ENCODE measurements at regions not wholly inside any gene's neighbourhood (a gene's known extent, or its start where the extent isn't known, plus 50 kb on each side); places are given as distances from the start of the nearest gene placed in this dataset.

DNA sequence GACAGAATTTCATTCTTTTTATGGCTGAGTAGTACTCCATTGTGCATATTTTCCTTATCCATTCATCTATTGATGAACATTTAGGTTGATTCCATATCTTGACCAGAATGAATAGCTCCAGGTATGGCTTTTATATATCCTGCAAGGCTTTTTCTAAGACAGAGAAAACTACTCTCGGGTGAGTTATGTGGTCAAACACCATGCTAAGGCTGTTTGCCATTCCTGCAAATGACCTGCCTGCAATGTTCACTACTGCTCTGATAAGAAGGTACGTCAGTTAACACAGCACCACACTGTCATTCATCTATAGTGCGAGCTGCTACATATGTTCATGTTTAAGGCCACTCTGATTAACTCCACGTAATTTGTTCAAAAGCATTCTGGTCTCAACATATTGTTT, 256.8 kb upstream of the RGMB start:
- no peak for DNase-seq (ENCODE audit: low read depth)
- TF ChIP-seq, protein P1, sequence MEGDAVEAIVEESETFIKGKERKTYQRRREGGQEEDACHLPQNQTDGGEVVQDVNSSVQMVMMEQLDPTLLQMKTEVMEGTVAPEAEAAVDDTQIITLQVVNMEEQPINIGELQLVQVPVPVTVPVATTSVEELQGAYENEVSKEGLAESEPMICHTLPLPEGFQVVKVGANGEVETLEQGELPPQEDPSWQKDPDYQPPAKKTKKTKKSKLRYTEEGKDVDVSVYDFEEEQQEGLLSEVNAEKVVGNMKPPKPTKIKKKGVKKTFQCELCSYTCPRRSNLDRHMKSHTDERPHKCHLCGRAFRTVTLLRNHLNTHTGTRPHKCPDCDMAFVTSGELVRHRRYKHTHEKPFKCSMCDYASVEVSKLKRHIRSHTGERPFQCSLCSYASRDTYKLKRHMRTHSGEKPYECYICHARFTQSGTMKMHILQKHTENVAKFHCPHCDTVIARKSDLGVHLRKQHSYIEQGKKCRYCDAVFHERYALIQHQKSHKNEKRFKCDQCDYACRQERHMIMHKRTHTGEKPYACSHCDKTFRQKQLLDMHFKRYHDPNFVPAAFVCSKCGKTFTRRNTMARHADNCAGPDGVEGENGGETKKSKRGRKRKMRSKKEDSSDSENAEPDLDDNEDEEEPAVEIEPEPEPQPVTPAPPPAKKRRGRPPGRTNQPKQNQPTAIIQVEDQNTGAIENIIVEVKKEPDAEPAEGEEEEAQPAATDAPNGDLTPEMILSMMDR (conservative IDR thresholded peaks at IDR 0.05; ENCODE audit: low read depth, low read length): no peak
- H3K4me3 ChIP-seq (ENCODE audit: low read length): no peak overlapping the region

DNA sequence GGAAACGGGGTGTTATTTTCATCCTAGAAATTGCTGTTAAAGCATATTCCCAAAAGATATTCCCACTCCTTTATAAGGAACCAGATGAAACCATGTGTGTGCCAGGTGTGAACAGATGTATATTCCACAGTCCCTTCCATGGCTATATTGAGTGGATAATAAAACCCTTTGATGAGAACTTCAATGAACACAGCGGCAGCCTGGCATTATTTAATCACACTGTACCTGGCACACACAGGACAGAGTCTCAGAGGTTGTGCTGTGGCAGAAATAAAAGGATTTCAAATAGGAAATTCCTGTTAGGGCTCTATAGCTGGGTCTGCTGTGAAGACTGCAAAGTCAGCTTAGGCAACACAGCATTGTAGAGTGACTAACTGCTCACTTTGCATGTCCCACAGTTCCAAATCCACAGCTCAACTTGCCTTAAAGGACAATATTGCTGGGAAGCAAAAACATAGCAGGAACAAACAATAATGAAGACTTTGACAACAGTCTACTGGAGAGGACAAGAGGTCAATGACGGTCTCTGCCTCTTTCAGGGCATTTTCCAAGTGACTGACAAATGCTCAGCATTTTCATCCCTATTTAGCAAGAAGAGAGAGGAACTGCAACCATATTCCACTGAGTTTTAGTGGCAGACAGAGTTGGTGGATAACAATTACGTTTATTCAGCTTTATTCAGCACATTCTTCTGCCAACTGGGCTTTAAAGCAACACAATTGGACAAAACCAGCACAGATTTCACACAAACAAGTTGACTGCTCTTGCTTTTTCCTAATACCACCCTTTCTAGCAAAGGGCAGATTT, 255.7 kb upstream of the RGMB start:
- TF ChIP-seq, protein P1 (conservative IDR thresholded peaks at IDR 0.05; ENCODE audit: low read depth, low read length): no peak
- no peak for DNase-seq (ENCODE audit: low read depth)
- no peak overlapping the region for H3K4me3 ChIP-seq (ENCODE audit: low read length)

DNA sequence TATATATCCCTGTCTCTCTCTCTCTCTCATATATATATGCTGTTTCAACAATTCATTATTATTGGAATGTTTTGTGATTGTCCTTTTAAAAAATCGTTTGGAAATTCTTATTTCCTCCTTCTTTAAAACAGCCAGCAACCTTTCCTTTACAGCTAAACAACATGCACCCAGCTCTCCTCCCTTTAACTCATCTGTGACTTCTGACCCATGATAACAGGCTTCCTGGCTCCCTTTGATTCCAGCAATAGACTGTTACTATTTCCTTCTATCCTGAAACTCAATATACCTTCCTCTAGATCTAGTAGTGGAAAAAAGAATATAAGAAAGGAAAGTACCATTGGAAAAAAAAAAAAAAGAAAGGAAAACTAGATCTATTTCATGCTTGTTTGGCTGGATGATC, 254.7 kb upstream of the RGMB start:
- H3K4me3 ChIP-seq (ENCODE audit: low read length): no peak overlapping the region
- TF ChIP-seq, protein P1 (conservative IDR thresholded peaks at IDR 0.05; ENCODE audit: low read depth, low read length): no peak
- DNase-seq (ENCODE audit: low read depth): no peak

DNA sequence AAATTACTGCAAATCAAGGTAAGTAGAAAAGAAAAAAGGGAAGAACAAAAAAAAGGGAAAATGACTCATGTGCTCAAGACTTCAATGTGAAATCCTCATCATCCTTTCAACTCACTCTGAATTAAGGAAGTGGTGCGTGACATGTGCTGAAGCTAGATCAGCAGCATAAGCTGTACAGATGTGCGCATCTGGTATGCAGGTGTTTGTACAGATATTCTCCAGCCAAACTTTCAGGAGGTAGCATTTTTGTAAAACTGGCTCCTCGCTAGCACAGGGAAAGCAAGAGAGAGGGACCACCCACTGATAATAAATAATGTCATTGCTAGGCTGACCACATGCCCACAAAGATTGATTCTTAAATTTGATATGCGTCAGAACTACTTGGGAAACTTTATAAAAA, 253.9 kb upstream of the RGMB start:
- DNase-seq (ENCODE audit: low read depth): no peak
- no peak overlapping the region for H3K4me3 ChIP-seq (ENCODE audit: low read length)
- TF ChIP-seq, protein P1 (conservative IDR thresholded peaks at IDR 0.05; ENCODE audit: low read depth, low read length): no peak

DNA sequence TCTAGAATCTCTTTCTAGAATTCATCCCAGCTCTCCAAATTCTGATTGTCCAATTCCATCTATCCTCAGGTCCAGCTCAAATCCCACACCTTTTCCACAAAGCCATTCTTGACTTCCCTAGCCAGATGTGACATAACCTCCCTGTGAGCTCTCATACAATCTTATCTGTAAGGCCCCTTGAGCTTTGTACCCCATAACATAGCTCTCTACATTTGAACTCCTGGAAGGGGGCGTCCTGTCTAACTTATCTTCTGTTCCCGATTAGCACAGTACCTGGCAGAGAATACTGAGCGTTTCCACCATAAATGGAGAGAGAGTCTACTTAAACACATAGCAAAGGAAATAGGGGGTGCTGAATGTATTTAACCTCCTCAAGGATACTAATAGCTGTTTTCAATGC, 251.6 kb upstream of the RGMB start:
- no peak overlapping the region for H3K4me3 ChIP-seq (ENCODE audit: low read length)
- TF ChIP-seq, protein P1 (conservative IDR thresholded peaks at IDR 0.05; ENCODE audit: low read depth, low read length): no peak
- DNase-seq (ENCODE audit: low read depth): no peak

DNA sequence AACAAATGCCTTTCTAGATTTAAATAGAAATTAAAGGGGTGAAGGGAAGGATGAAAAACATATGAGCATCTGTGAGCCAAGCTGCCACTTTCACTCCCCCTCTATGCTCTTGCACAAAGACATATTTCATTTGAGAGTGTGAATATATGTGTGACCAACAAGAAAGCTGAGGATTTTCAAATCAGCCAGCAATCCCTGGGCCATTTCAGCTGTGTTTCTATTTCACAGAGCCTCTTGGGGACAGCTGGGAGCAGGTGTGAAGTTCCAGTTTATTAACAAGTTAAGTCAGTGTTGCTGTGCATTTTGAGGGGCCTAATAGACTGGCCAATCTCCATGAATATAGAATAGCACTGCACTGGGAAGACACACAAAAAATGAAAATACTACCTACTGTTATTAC, 248.7 kb upstream of the RGMB start:
- TF ChIP-seq, protein P1 (conservative IDR thresholded peaks at IDR 0.05; ENCODE audit: low read depth, low read length): no peak
- no peak for DNase-seq (ENCODE audit: low read depth)
- H3K4me3 ChIP-seq (ENCODE audit: low read length): no peak overlapping the region

DNA sequence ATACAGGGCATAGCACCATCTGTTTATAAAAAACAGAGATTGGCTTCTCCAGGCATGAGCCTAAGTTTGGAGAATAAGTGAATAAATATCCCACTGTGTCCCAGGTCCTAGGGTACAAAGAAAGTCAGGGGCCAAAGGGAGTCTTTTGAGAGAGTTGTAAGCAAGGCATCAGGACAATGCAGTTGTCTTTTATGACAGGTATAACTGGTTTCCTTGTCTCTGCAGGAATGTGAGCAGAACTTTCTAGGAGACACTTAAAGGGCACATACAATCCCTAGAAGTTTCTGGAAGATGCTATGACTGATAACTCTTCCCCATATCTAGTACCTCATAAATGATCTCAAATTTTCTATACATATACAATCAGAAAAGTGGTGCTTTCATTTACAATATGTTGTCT, 245.6 kb upstream of the RGMB start:
- no peak for DNase-seq (ENCODE audit: low read depth)
- H3K4me3 ChIP-seq (ENCODE audit: low read length): no peak overlapping the region
- TF ChIP-seq, protein P1 (conservative IDR thresholded peaks at IDR 0.05; ENCODE audit: low read depth, low read length): no peak

All from retinal pigment epithelial cell (primary cell).